RWPE2 (cell line): ENCODE measurements at regions not wholly inside any gene's neighbourhood (a gene's known extent, or its start where the extent isn't known, plus 50 kb on each side); places are given as distances from the start of the nearest gene placed in this dataset.

Experiments used
- ATAC-seq: fragments of 200-7000 bp; cut with Tn5 transposase; 3 replicates; pipeline ENCODE4 v1.9.1; 2021; ENCODE audit warnings: low read depth
- DNase-seq: peaks from one replicate; pipeline ENCODE4 v3.0.0-alpha.2; 2020; ENCODE audit warnings: low spot score
- H3K27ac ChIP-seq: fragments of 450-650 bp; 2 replicates; pipeline ENCODE4 v1.5.1; 2017; ENCODE audit warnings: mild to moderate bottlenecking; ENCODE audit not compliant: poor library complexity, severe bottlenecking
- H3K27me3 ChIP-seq: fragments of 250-450 bp; sonication (Bioruptor Pico); 2 replicates; pipeline ENCODE4 v1.5.1; 2021; ENCODE audit warnings: mild to moderate bottlenecking, moderate library complexity; ENCODE audit not compliant: insufficient read depth, poor library complexity, severe bottlenecking
- H3K36me3 ChIP-seq: fragments of 250-450 bp; sonication (Bioruptor Pico); 2 replicates; pipeline ENCODE4 v1.5.1; 2020; ENCODE audit warnings: low read depth, mild to moderate bottlenecking, moderate library complexity
- H3K4me1 ChIP-seq: fragments of 250-450 bp; sonication (Bioruptor Pico); 2 replicates; pipeline ENCODE4 v1.5.1; 2021; ENCODE audit warnings: mild to moderate bottlenecking, moderate library complexity; ENCODE audit not compliant: insufficient read depth, poor library complexity, severe bottlenecking
- H3K4me3 ChIP-seq: fragments of 250-450 bp; sonication (Bioruptor Pico); 2 replicates; pipeline ENCODE4 v1.5.1; 2021; ENCODE audit warnings: mild to moderate bottlenecking, moderate library complexity; ENCODE audit not compliant: severe bottlenecking
- H3K9me3 ChIP-seq: fragments of 250-450 bp; sonication (Bioruptor Pico); 2 replicates; pipeline ENCODE4 v1.5.1; 2021; ENCODE audit warnings: mild to moderate bottlenecking, moderate library complexity; ENCODE audit not compliant: severe bottlenecking
- CTCF ChIP-seq: fragments of 450-650 bp; IDR thresholded peaks from one replicate; pipeline ENCODE4 v1.5.1; 2017; ENCODE audit warnings: mild to moderate bottlenecking, moderate library complexity; ENCODE audit not compliant: poor library complexity, severe bottlenecking

GRCh38 chr2:106307860-106308259 is 113.8 kb upstream of the UXS1 start:
- TF ChIP-seq CTCF: no peak
- ATAC-seq (no peak), DNase-seq (no peak)
- Histone ChIP-seq H3K4me1 (no peaks in the 10 kb centered on the region), H3K9me3 (no peaks in the 10 kb centered on the region), H3K27ac (no peak overlapping the region), H3K27me3 (no peaks in the 10 kb centered on the region), H3K4me3 (no peak overlapping the region), H3K36me3 (no peaks in the 10 kb centered on the region)

- Histone ChIP-seq H3K9me3 (no peaks in the 10 kb centered on the region), H3K4me3 (no peak overlapping the region), H3K4me1 (no peaks in the 10 kb centered on the region), H3K27me3 (no peaks in the 10 kb centered on the region), H3K36me3 (no peaks in the 10 kb centered on the region), H3K27ac (no peak overlapping the region)
- no peak for TF ChIP-seq CTCF
- DNase-seq (no peak), ATAC-seq (no peak)
Measured at GRCh38 chr2:106306387-106306786, 112.3 kb upstream of the UXS1 start.

- no peaks in the 10 kb centered on the region for H3K9me3 ChIP-seq
- no peaks in the 10 kb centered on the region for H3K36me3 ChIP-seq
- H3K27ac ChIP-seq: no peak overlapping the region
- ATAC-seq (no peak), DNase-seq (no peak)
- TF ChIP-seq CTCF: no peak
- H3K4me1 ChIP-seq: no peaks in the 10 kb centered on the region
- H3K4me3 ChIP-seq: no peak overlapping the region
- no peaks in the 10 kb centered on the region for H3K27me3 ChIP-seq
Measured at GRCh38 chr2:106304612-106305184, 110.6 kb upstream of the UXS1 start.

GRCh38 chr2:106299696-106300095 is 105.6 kb upstream of the UXS1 start:
- ATAC-seq (no peak), DNase-seq (no peak)
- Histone ChIP-seq H3K4me3 (no peak overlapping the region), H3K4me1 (no peaks in the 10 kb centered on the region), H3K27me3 (no peaks in the 10 kb centered on the region), H3K9me3 (no peaks in the 10 kb centered on the region), H3K36me3 (no peaks in the 10 kb centered on the region), H3K27ac (no peak overlapping the region)
- TF ChIP-seq CTCF: no peak

GRCh38 chr2:106296182-106296815 is 102.2 kb upstream of the UXS1 start:
- H3K9me3 ChIP-seq: no peaks in the 10 kb centered on the region
- no peak for DNase-seq
- H3K27ac ChIP-seq: no peak overlapping the region
- H3K4me1 ChIP-seq: no peaks in the 10 kb centered on the region
- no peaks in the 10 kb centered on the region for H3K36me3 ChIP-seq
- no peak for ATAC-seq
- H3K27me3 ChIP-seq: no peaks in the 10 kb centered on the region
- H3K4me3 ChIP-seq: no peak overlapping the region
- no peak for TF ChIP-seq CTCF
